ENCODE measurements at regions not wholly inside any gene's neighbourhood (a gene's known extent, or its start where the extent isn't known, plus 50 kb on each side); places are given as distances from the start of the nearest gene placed in this dataset.

- no peak for TF ChIP-seq CTCF (IDR thresholded peaks at IDR 0.05; ENCODE audit: insufficient read depth, low read depth, low read length, missing control alignments)
Observed at GRCh38 chr16:9407206-9407758, 315.8 kb downstream of the HAPSTR1 start.

GRCh38 chr16:9408297-9408878, 316.9 kb downstream of the HAPSTR1 start:
- H3K4me3 ChIP-seq (ENCODE audit: low read depth, low read length): no peak overlapping the region
- TF ChIP-seq CTCF (IDR thresholded peaks at IDR 0.05; ENCODE audit: insufficient read depth, low read depth, low read length, missing control alignments): no peak
- no peak for DNase-seq (ENCODE audit: low read depth)

More at GRCh38 chr16:9407206-9407758, 315.8 kb downstream of the HAPSTR1 start:
- H3K4me3 ChIP-seq (ENCODE audit: low read depth, low read length): no peak overlapping the region
- no peak for DNase-seq (ENCODE audit: low read depth)

- no peak for DNase-seq (ENCODE audit: low read depth)
- TF ChIP-seq CTCF (IDR thresholded peaks at IDR 0.05; ENCODE audit: insufficient read depth, low read depth, low read length, missing control alignments): no peak
- H3K4me3 ChIP-seq (ENCODE audit: low read depth, low read length): no peak overlapping the region
Observed at GRCh38 chr16:9409560-9410493, 318.4 kb downstream of the HAPSTR1 start.

GRCh38 chr16:9411426-9411825, 320.0 kb downstream of the HAPSTR1 start:
- no peak overlapping the region for H3K4me3 ChIP-seq (ENCODE audit: low read depth, low read length)
- no peak for TF ChIP-seq CTCF (IDR thresholded peaks at IDR 0.05; ENCODE audit: insufficient read depth, low read depth, low read length, missing control alignments)
- DNase-seq (ENCODE audit: low read depth): no peak

GRCh38 chr16:9412031-9412914, 320.8 kb downstream of the HAPSTR1 start:
- H3K4me3 ChIP-seq (ENCODE audit: low read depth, low read length): no peak overlapping the region
- no peak for TF ChIP-seq CTCF (IDR thresholded peaks at IDR 0.05; ENCODE audit: insufficient read depth, low read depth, low read length, missing control alignments)
- no peak for DNase-seq (ENCODE audit: low read depth)

- H3K4me3 ChIP-seq (ENCODE audit: low read depth, low read length): no peak overlapping the region
- TF ChIP-seq CTCF (IDR thresholded peaks at IDR 0.05; ENCODE audit: insufficient read depth, low read depth, low read length, missing control alignments): no peak
- no peak for DNase-seq (ENCODE audit: low read depth)
Observed at GRCh38 chr16:9412915-9413264, 321.4 kb downstream of the HAPSTR1 start.
